ENCODE measurements at regions not wholly inside any gene's neighbourhood (a gene's known extent, or its start where the extent isn't known, plus 50 kb on each side); places are given as distances from the start of the nearest gene placed in this dataset.
A peak's percentile ranks its signal among the peaks of the same experiment; 100 is the strongest.

- intact Hi-C loops (cut with DNase I): no loop called here
- TF ChIP-seq CTCF (IDR thresholded peaks at IDR 0.05) (no peak), POLR2AphosphoS5 (IDR thresholded peaks at IDR 0.05; ENCODE audit: insufficient read depth in 1 of 2, low read depth in 1 of 2) (no peak), POLR2A (IDR thresholded peaks at IDR 0.05) (no peak)
- Histone ChIP-seq H3K4me1 (peaks cover 11% of the 10 kb centered on the region), H3K36me3 (no peaks in the 10 kb centered on the region), H3K27ac (no peak overlapping the region), H3K4me3 (no peak overlapping the region), H3K9me3 (no peaks in the 10 kb centered on the region), H3K27me3 (no peaks in the 10 kb centered on the region)
- no peak for DNase-seq (ENCODE audit: extremely low spot score in 2 of 2)
Observed at GRCh38 chr12:46671102-46671501, 154.7 kb downstream of the SLC38A4 start.

- no peak for DNase-seq (ENCODE audit: extremely low spot score in 2 of 2)
- Histone ChIP-seq H3K36me3 (no peaks in the 10 kb centered on the region), H3K4me3 (no peak overlapping the region), H3K27ac (no peak overlapping the region), H3K27me3 (no peaks in the 10 kb centered on the region), H3K4me1 (peaks cover 7% of the 10 kb centered on the region), H3K9me3 (no peaks in the 10 kb centered on the region)
- TF ChIP-seq POLR2AphosphoS5 (IDR thresholded peaks at IDR 0.05; ENCODE audit: insufficient read depth in 1 of 2, low read depth in 1 of 2) (no peak), POLR2A (IDR thresholded peaks at IDR 0.05) (no peak), CTCF (IDR thresholded peaks at IDR 0.05) (no peak)
- intact Hi-C loops (cut with DNase I): no loop called here
Observed at GRCh38 chr12:46670636-46671035, 155.2 kb downstream of the SLC38A4 start.

GRCh38 chr12:46669720-46670119, 156.1 kb downstream of the SLC38A4 start:
- TF ChIP-seq POLR2AphosphoS5 (IDR thresholded peaks at IDR 0.05; ENCODE audit: insufficient read depth in 1 of 2, low read depth in 1 of 2) (no peak), POLR2A (IDR thresholded peaks at IDR 0.05) (no peak), CTCF (IDR thresholded peaks at IDR 0.05) (no peak)
- H3K4me3 ChIP-seq: no peak overlapping the region
- H3K4me1 ChIP-seq: peaks cover 7% of the 10 kb centered on the region
- intact Hi-C loops (cut with DNase I): no loop called here
- H3K9me3 ChIP-seq: no peaks in the 10 kb centered on the region
- no peak overlapping the region for H3K27ac ChIP-seq
- H3K27me3 ChIP-seq: no peaks in the 10 kb centered on the region
- no peaks in the 10 kb centered on the region for H3K36me3 ChIP-seq
- no peak for DNase-seq (ENCODE audit: extremely low spot score in 2 of 2)

- intact Hi-C loops (cut with DNase I): no loop called here
- no peak for TF ChIP-seq POLR2AphosphoS5 (IDR thresholded peaks at IDR 0.05; ENCODE audit: insufficient read depth in 1 of 2, low read depth in 1 of 2)
- no peak for TF ChIP-seq POLR2A (IDR thresholded peaks at IDR 0.05)
- TF ChIP-seq CTCF (IDR thresholded peaks at IDR 0.05): no peak
- no peaks in the 10 kb centered on the region for H3K36me3 ChIP-seq
- no peaks in the 10 kb centered on the region for H3K9me3 ChIP-seq
- H3K27ac ChIP-seq: no peak overlapping the region
- H3K27me3 ChIP-seq: no peaks in the 10 kb centered on the region
- peaks cover 14% of the 10 kb centered on the region for H3K4me1 ChIP-seq
- no peak overlapping the region for H3K4me3 ChIP-seq
- no peak for DNase-seq (ENCODE audit: extremely low spot score in 2 of 2)
Observed at GRCh38 chr12:46667551-46667950, 158.2 kb downstream of the SLC38A4 start.

GRCh38 chr12:46664761-46665287, 161.0 kb downstream of the SLC38A4 start:
- H3K4me3 ChIP-seq: no peak overlapping the region
- no peaks in the 10 kb centered on the region for H3K27me3 ChIP-seq
- no peaks in the 10 kb centered on the region for H3K9me3 ChIP-seq
- H3K36me3 ChIP-seq: no peaks in the 10 kb centered on the region
- H3K4me1 ChIP-seq: peaks cover 36% of the 10 kb centered on the region
- intact Hi-C loops (cut with DNase I): loop anchor here (5.0 kb wide), 1 partner anchor 293 kb away; the partner anchor contains the start of gene SLC38A2
- DNase-seq (ENCODE audit: extremely low spot score in 2 of 2): no peak
- no peak for TF ChIP-seq CTCF (IDR thresholded peaks at IDR 0.05)
- TF ChIP-seq POLR2AphosphoS5 (IDR thresholded peaks at IDR 0.05; ENCODE audit: insufficient read depth in 1 of 2, low read depth in 1 of 2): peak in 1 of 2 donors; percentile 87
- H3K27ac ChIP-seq: peak overlapping the region; percentile 42

Data from vagina (tissue), 2 donors.